SK-N-SH (cell line): ENCODE measurements at regions not wholly inside any gene's neighbourhood (a gene's known extent, or its start where the extent isn't known, plus 50 kb on each side); places are given as distances from the start of the nearest gene placed in this dataset.

ENCODE experiments used
- CTCF ChIP-seq: fragments of 200-600 bp; sonication (generic); IDR thresholded peaks from 2 replicates; pipeline ENCODE4 v1.6.1; 2017; ENCODE audit warnings: antibody characterized with exemption, mild to moderate bottlenecking, moderate library complexity
- GABPA ChIP-seq: IDR thresholded peaks from 2 replicates; pipeline ENCODE4 v1.4.0; 2012; ENCODE audit warnings: low read depth, mild to moderate bottlenecking
- MEF2A ChIP-seq: IDR thresholded peaks from 2 replicates; pipeline ENCODE4 v1.4.0; 2012; ENCODE audit warnings: low read depth, borderline replicate concordance
- POLR2AphosphoS5 ChIP-seq: IDR thresholded peaks from 2 replicates; pipeline ENCODE4 v1.6.1; 2012; ENCODE audit warnings: low read depth, low read length
- RAD21 ChIP-seq: IDR thresholded peaks from 2 replicates; pipeline ENCODE4 v1.6.1; 2012; ENCODE audit warnings: mild to moderate bottlenecking, low read length
- RCOR1 ChIP-seq: fragments of 150-350 bp; IDR thresholded peaks from 2 replicates; pipeline ENCODE4 v1.6.1; 2017; ENCODE audit warnings: antibody characterized with exemption, low read length
- REST ChIP-seq: IDR thresholded peaks from 2 replicates; pipeline ENCODE4 v1.6.1; 2012; ENCODE audit warnings: mild to moderate bottlenecking, low read depth, low read length, moderate library complexity
- RFX5 ChIP-seq: IDR thresholded peaks from 2 replicates; pipeline ENCODE4 v1.6.1; 2012; ENCODE audit warnings: mild to moderate bottlenecking, improper control_type of control experiment, low read length
- SMC3 ChIP-seq: IDR thresholded peaks from 2 replicates; pipeline ENCODE4 v1.6.1; 2012; ENCODE audit warnings: low read depth, low read length, improper control_type of control experiment
- TAF1 ChIP-seq: IDR thresholded peaks from 2 replicates; pipeline ENCODE4 v1.6.1; 2012; ENCODE audit warnings: low read depth, mild to moderate bottlenecking, low read length, moderate library complexity, borderline replicate concordance
- TEAD4 ChIP-seq: IDR thresholded peaks from 2 replicates; pipeline ENCODE4 v1.4.0; 2012; ENCODE audit warnings: mild to moderate bottlenecking, borderline replicate concordance; ENCODE audit not compliant: insufficient read depth
- USF2 ChIP-seq: fragments of 150-350 bp; IDR thresholded peaks from 2 replicates; pipeline ENCODE4 v1.6.1; 2017; ENCODE audit warnings: antibody characterized with exemption, low read length, low read depth, borderline replicate concordance
- YY1 ChIP-seq: IDR thresholded peaks from 2 replicates; pipeline ENCODE4 v1.4.0; 2012; ENCODE audit warnings: low read depth, mild to moderate bottlenecking

GRCh38 chr12:84802161-84802560 is 110.4 kb downstream of the SLC6A15 start:
- TF ChIP-seq GABPA, result no peak
- no peak for TF ChIP-seq POLR2AphosphoS5
- no peak for TF ChIP-seq CTCF
- TF ChIP-seq USF2, result no peak
- TF ChIP-seq RFX5, result no peak
- TF ChIP-seq YY1, result no peak
- TF ChIP-seq RCOR1, result no peak
- no peak for TF ChIP-seq RAD21
- TF ChIP-seq REST, result no peak
- TF ChIP-seq MEF2A, result no peak
- no peak for TF ChIP-seq SMC3
- no peak for TF ChIP-seq TEAD4
- TF ChIP-seq TAF1, result no peak
